T-cell (primary cell): ENCODE measurements at regions not wholly inside any gene's neighbourhood (a gene's known extent, or its start where the extent isn't known, plus 50 kb on each side); places are given as distances from the start of the nearest gene placed in this dataset.

Experiments used
- ATAC-seq, 4 experiments: fragments of 200-7000 bp in 3 of 4; fragments of 150-1000 bp in 1 of 4; cut with Tn5 transposase; replicated peaks in 1 of 4; 1 replicate in 3 of 4; 2 replicates in 1 of 4; pipeline ENCODE4 v1.10.0; 2021; ENCODE audit warnings: moderate library complexity in 3 of 4, mild to moderate bottlenecking in 2 of 4, moderate number of reproducible peaks in 1 of 4
- CTCF ChIA-PET, 2 donors: fragments of 300-600 bp; sonication (Branson Sonifier 250); formaldehyde crosslinking; loops; one replicate each; lab custom pipeline; 2022; ENCODE audit warnings: antibody characterized with exemption in 2 of 2; lab: Charles Lee
- POLR2A ChIA-PET, 2 donors: fragments of 300-600 bp; sonication (Branson Sonifier 250); formaldehyde crosslinking; loops; one replicate each; lab custom pipeline; 2022; ENCODE audit warnings: antibody characterized with exemption in 2 of 2; lab: Charles Lee
- DNase-seq, 35 experiments: peaks; one replicate each; pipeline versions ENCODE4 v3.0.0 to v3.0.0-alpha.2; 2013 to 2023
- H3K27ac ChIP-seq: one replicate; pipeline ENCODE4 v1.5.1; 2013; ENCODE audit warnings: low read length
- H3K27me3 ChIP-seq, 2 experiments: replicated peaks in 1 of 2; 1 replicate in 1 of 2; 2 replicates in 1 of 2; pipeline versions ENCODE4 v1.6.1 to v1.7.0; 2013; ENCODE audit warnings: low read length in 1 of 2, mixed read lengths in 1 of 2; ENCODE audit not compliant: control insufficient read depth in 2 of 2, insufficient read depth in 2 of 2; ENCODE audit errors: extremely low read depth in 1 of 2
- H3K36me3 ChIP-seq, 2 donors: 1 replicate in 1 of 2; 2 replicates in 1 of 2; pipeline versions ENCODE4 v1.6.1 to v1.7.0; 2013; ENCODE audit warnings: low read length in 1 of 2; ENCODE audit not compliant: control insufficient read depth in 2 of 2, insufficient read depth in 1 of 2; ENCODE audit errors: extremely low read depth in 1 of 2
- H3K4me1 ChIP-seq, 2 experiments: 1 replicate in 1 of 2; 2 replicates in 1 of 2; pipeline versions ENCODE4 v1.6.1 to v1.7.0; 2013; ENCODE audit warnings: low read length in 2 of 2, mixed read lengths in 1 of 2; ENCODE audit not compliant: insufficient read depth in 2 of 2, control insufficient read depth in 1 of 2; ENCODE audit errors: extremely low read depth in 1 of 2
- H3K4me3 ChIP-seq, 2 donors: 1 replicate in 1 of 2; 2 replicates in 1 of 2; pipeline versions ENCODE4 v1.5.1 to v1.7.0; 2013; ENCODE audit warnings: mild to moderate bottlenecking in 2 of 2, low read length in 1 of 2, moderate library complexity in 1 of 2; ENCODE audit not compliant: control insufficient read depth in 1 of 2; ENCODE audit errors: extremely low read depth in 1 of 2
- H3K9me3 ChIP-seq: 2 replicates; pipeline ENCODE4 v1.7.0; 2013
- H3K27ac Mint-ChIP-seq, 2 donors: one replicate each; pipeline ENCODE4 v1.8.0; 2020 to 2021; ENCODE audit warnings: mild to moderate bottlenecking in 2 of 2, mixed read lengths in 2 of 2
- H3K27me3 Mint-ChIP-seq, 2 donors: one replicate each; pipeline ENCODE4 v1.8.0; 2021 to 2022; ENCODE audit warnings: mixed read lengths in 2 of 2
- H3K36me3 Mint-ChIP-seq: one replicate; pipeline ENCODE4 v1.8.0; 2021; ENCODE audit warnings: mixed read lengths
- H3K4me1 Mint-ChIP-seq, 3 donors: one replicate each; pipeline ENCODE4 v1.8.0; 2020 to 2022; ENCODE audit warnings: mixed read lengths in 3 of 3, mild to moderate bottlenecking in 1 of 3
- H3K4me3 Mint-ChIP-seq, 3 donors: one replicate each; pipeline ENCODE4 v1.8.0; 2020 to 2022; ENCODE audit warnings: mild to moderate bottlenecking in 3 of 3, mixed read lengths in 3 of 3, moderate library complexity in 3 of 3
- H3K9me3 Mint-ChIP-seq, 3 donors: one replicate each; pipeline ENCODE4 v1.8.0; 2020 to 2022; ENCODE audit warnings: mixed read lengths in 3 of 3
- WGBS: methylation state at CpG from one replicate; pipeline ENCODE4 v1.1.5; 2013; ENCODE audit warnings: missing lambda C conversion rate; ENCODE audit not compliant: insufficient coverage; 5-methylcytosine and 5-hydroxymethylcytosine counted together

GRCh38 chr22:25386538-25386884, 167.1 kb downstream of the CRYBB2 start:
- CTCF ChIA-PET = no interaction called here
- H3K27ac Mint-ChIP-seq = no peak overlapping the region
- 89% methylated on average over 8 of the region's 9 CpGs for WGBS

GRCh38 chr22:25388415-25388814, 169.0 kb downstream of the CRYBB2 start:
- Mint-ChIP-seq H3K36me3 (no peaks in the 10 kb centered on the region), H3K27ac (peak overlapping the region in 1 of 2 donors; percentile 72), H3K27me3 (no peaks in the 10 kb centered on the region), H3K4me3 (peak overlapping the region in 1 of 3 donors; percentile 40), H3K9me3 (no peaks in the 10 kb centered on the region), H3K4me1 (peaks cover 59 to 64% (median 59%) of the 10 kb centered on the region in 3 donors)
- Histone ChIP-seq H3K27ac (no peak overlapping the region), H3K4me1 (peaks cover 7 to 56% of the 10 kb centered on the region in 2 experiments), H3K9me3 (no peaks in the 10 kb centered on the region), H3K4me3 (no peak overlapping the region), H3K36me3 (no peaks in the 10 kb centered on the region), H3K27me3 (no peaks in the 10 kb centered on the region)
- POLR2A ChIA-PET = no interaction called here
- no peak for ATAC-seq
- CTCF ChIA-PET = no interaction called here
- WGBS = 90% methylated on average over 12 of the region's 12 CpGs
- no peak for DNase-seq

More at GRCh38 chr22:25386538-25386884, 167.1 kb downstream of the CRYBB2 start:
- no peak overlapping the region for H3K4me3 ChIP-seq
- no peaks in the 10 kb centered on the region for H3K27me3 Mint-ChIP-seq
- peak overlapping the region in 1 of 3 donors; percentile 45 for H3K4me3 Mint-ChIP-seq
- POLR2A ChIA-PET = no interaction called here
- no peak for ATAC-seq
- no peaks in the 10 kb centered on the region for H3K9me3 ChIP-seq
- no peak overlapping the region for H3K27ac ChIP-seq
- H3K4me1 Mint-ChIP-seq = peaks cover 57 to 61% (median 59%) of the 10 kb centered on the region in 3 donors
- H3K36me3 Mint-ChIP-seq = no peaks in the 10 kb centered on the region
- no peaks in the 10 kb centered on the region for H3K9me3 Mint-ChIP-seq
- no peaks in the 10 kb centered on the region for H3K27me3 ChIP-seq
- H3K36me3 ChIP-seq = no peaks in the 10 kb centered on the region
- no peak for DNase-seq
- H3K4me1 ChIP-seq = peaks cover 7 to 55% of the 10 kb centered on the region in 2 experiments

GRCh38 chr22:25388866-25389540, 169.6 kb downstream of the CRYBB2 start:
- POLR2A ChIA-PET = no interaction called here
- CTCF ChIA-PET = no interaction called here
- peak overlapping the region in 1 of 2 donors; percentile 72 for H3K27ac Mint-ChIP-seq
- ATAC-seq (peak in 3 of 4 experiments; percentile 30 to 54 (median 31)), DNase-seq (peak in 2 of 35 experiments; percentile 11 to 25)
- Histone ChIP-seq H3K9me3 (no peaks in the 10 kb centered on the region), H3K27me3 (no peaks in the 10 kb centered on the region), H3K4me1 (peaks cover 7 to 56% of the 10 kb centered on the region in 2 experiments), H3K4me3 (no peak overlapping the region), H3K36me3 (no peaks in the 10 kb centered on the region), H3K27ac (no peak overlapping the region)
- H3K4me1 Mint-ChIP-seq = peaks cover 57 to 64% (median 59%) of the 10 kb centered on the region in 3 donors
- no peaks in the 10 kb centered on the region for H3K9me3 Mint-ChIP-seq
- no peaks in the 10 kb centered on the region for H3K27me3 Mint-ChIP-seq
- H3K4me3 Mint-ChIP-seq = peak overlapping the region in 1 of 3 donors; percentile 40
- 60% methylated on average over 6 of the region's 10 CpGs for WGBS
- no peaks in the 10 kb centered on the region for H3K36me3 Mint-ChIP-seq

GRCh38 chr22:25389541-25389919, 170.1 kb downstream of the CRYBB2 start:
- WGBS = 95% methylated on average over 11 of the region's 11 CpGs

GRCh38 chr22:25390297-25391240, 171.1 kb downstream of the CRYBB2 start:
- ATAC-seq = no peak

More at GRCh38 chr22:25389541-25389919, 170.1 kb downstream of the CRYBB2 start:
- Mint-ChIP-seq H3K9me3 (no peaks in the 10 kb centered on the region), H3K36me3 (no peaks in the 10 kb centered on the region), H3K4me3 (peak overlapping the region in 1 of 3 donors; percentile 40), H3K4me1 (peaks cover 58 to 64% (median 59%) of the 10 kb centered on the region in 3 donors), H3K27ac (no peak overlapping the region), H3K27me3 (no peaks in the 10 kb centered on the region)
- DNase-seq (no peak), ATAC-seq (no peak)
- Histone ChIP-seq H3K9me3 (no peaks in the 10 kb centered on the region), H3K27ac (no peak overlapping the region), H3K27me3 (no peaks in the 10 kb centered on the region), H3K4me1 (peaks cover 7 to 56% of the 10 kb centered on the region in 2 experiments), H3K36me3 (no peaks in the 10 kb centered on the region), H3K4me3 (no peak overlapping the region)
- ChIA-PET CTCF (interaction anchor here in 1 of 2 donors (0.5 kb wide), 1 partner anchor 30 kb away, joined by 3 read pairs; no protein-coding TSS in a partner anchor), POLR2A (no interaction called here)

GRCh38 chr22:25392584-25392983, 171.9 kb upstream of the GRK3 start:
- H3K27ac ChIP-seq = no peak overlapping the region
- no peaks in the 10 kb centered on the region for H3K36me3 ChIP-seq
- H3K36me3 Mint-ChIP-seq = no peaks in the 10 kb centered on the region
- H3K27ac Mint-ChIP-seq = no peak overlapping the region
- H3K27me3 ChIP-seq = no peaks in the 10 kb centered on the region
- H3K9me3 Mint-ChIP-seq = no peaks in the 10 kb centered on the region
- no peak for ATAC-seq
- no peak overlapping the region for H3K4me3 ChIP-seq
- POLR2A ChIA-PET = no interaction called here
- 100% methylated on average over 3 of the region's 8 CpGs for WGBS
- CTCF ChIA-PET = no interaction called here
- H3K4me3 Mint-ChIP-seq = no peak overlapping the region
- DNase-seq = no peak
- peaks cover 7 to 41% of the 10 kb centered on the region in 2 experiments for H3K4me1 ChIP-seq
- H3K27me3 Mint-ChIP-seq = no peaks in the 10 kb centered on the region
- no peaks in the 10 kb centered on the region for H3K9me3 ChIP-seq
- H3K4me1 Mint-ChIP-seq = peaks cover 43 to 56% (median 53%) of the 10 kb centered on the region in 3 donors

More at GRCh38 chr22:25390297-25391240, 171.1 kb downstream of the CRYBB2 start:
- POLR2A ChIA-PET = no interaction called here
- Mint-ChIP-seq H3K9me3 (no peaks in the 10 kb centered on the region), H3K4me3 (no peak overlapping the region), H3K36me3 (no peaks in the 10 kb centered on the region), H3K4me1 (peaks cover 54 to 61% (median 57%) of the 10 kb centered on the region in 3 donors), H3K27me3 (no peaks in the 10 kb centered on the region), H3K27ac (no peak overlapping the region)
- peaks cover 7 to 50% of the 10 kb centered on the region in 2 experiments for H3K4me1 ChIP-seq
- no peak overlapping the region for H3K4me3 ChIP-seq
- H3K36me3 ChIP-seq = no peaks in the 10 kb centered on the region
- no peaks in the 10 kb centered on the region for H3K27me3 ChIP-seq
- H3K9me3 ChIP-seq = no peaks in the 10 kb centered on the region
- no peak overlapping the region for H3K27ac ChIP-seq
- DNase-seq = no peak
- WGBS = 89% methylated on average over 17 of the region's 20 CpGs
- CTCF ChIA-PET = no interaction called here
